ENCODE measurements at regions not wholly inside any gene's neighbourhood (a gene's known extent, or its start where the extent isn't known, plus 50 kb on each side); places are given as distances from the start of the nearest gene placed in this dataset.

GRCh38 chr20:39253051-39253755 is 291.1 kb downstream of the DHX35 start:
- no peaks in the 10 kb centered on the region for H3K9me3 ChIP-seq (ENCODE audit: control insufficient read depth, insufficient read depth, low read length)
- H3K27me3 ChIP-seq (ENCODE audit: control insufficient read depth, insufficient read depth, low read length) = peaks cover 3% of the 10 kb centered on the region
- peaks cover 6% of the 10 kb centered on the region for H3K4me1 ChIP-seq (ENCODE audit: control insufficient read depth, insufficient read depth, low read length)
- H3K4me3 ChIP-seq (ENCODE audit: low read depth, low read length) = no peak overlapping the region
- 33% methylated on average over 1 of the region's 9 CpGs for WGBS (ENCODE audit: insufficient coverage)
- H3K36me3 ChIP-seq (ENCODE audit: control insufficient read depth, insufficient read depth, low read length) = no peaks in the 10 kb centered on the region
- DNase-seq (ENCODE audit: low read depth in 4 of 6, low spot score in 6 of 6) = peak in 2 of 6 donors; percentile 24 to 55
- no peak overlapping the region for H3K27ac ChIP-seq (ENCODE audit: low read depth, low read length)

DNA sequence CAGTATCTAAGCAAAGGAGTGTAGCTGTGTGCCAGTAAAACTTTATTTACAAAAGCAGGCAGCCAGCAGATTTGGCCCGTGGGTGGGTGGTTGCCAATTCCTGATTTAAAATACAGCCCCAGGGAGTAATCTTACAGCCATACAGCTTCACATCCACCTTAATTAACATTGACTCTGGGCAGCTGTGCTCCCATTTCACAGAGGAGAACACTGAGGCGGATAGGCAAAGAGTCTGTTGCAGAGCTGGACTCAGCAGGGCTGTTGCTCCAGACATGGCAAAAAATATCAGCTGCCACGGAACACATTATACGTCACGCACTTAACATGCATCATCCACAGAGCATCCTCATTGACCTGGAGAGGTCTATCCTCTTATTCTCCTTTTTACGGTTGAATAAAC is 289.9 kb downstream of the DHX35 start:
- Histone ChIP-seq H3K27me3 (ENCODE audit: control insufficient read depth, insufficient read depth, low read length) (peaks cover 3% of the 10 kb centered on the region), H3K4me1 (ENCODE audit: control insufficient read depth, insufficient read depth, low read length) (peaks cover 9% of the 10 kb centered on the region), H3K27ac (ENCODE audit: low read depth, low read length) (no peak overlapping the region), H3K9me3 (ENCODE audit: control insufficient read depth, insufficient read depth, low read length) (no peaks in the 10 kb centered on the region), H3K36me3 (ENCODE audit: control insufficient read depth, insufficient read depth, low read length) (no peaks in the 10 kb centered on the region), H3K4me3 (ENCODE audit: low read depth, low read length) (no peak overlapping the region)
- WGBS (ENCODE audit: insufficient coverage) = 79% methylated on average over 4 of the region's 6 CpGs
- DNase-seq (ENCODE audit: low read depth in 4 of 6, low spot score in 6 of 6) = no peak

DNA sequence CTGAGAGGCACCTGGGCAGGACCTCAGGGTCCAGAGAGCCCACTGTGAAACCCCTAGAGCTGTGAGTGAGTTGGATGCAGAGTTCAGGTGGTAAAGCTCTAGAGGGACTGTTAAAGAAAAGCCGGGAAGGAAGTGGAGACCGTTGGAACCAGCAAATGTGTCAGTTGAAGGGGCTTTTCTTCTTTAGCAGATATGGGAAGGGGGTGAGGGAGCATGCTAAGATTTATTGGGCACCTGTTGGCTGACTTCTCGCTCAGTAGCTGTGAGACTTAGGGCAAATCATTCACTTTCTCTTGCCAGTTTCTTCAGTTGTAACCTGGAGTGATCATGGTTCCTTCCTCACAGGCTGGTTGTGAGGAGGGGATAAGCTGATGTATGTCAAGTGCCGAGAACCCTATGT is 287.7 kb downstream of the DHX35 start:
- Histone ChIP-seq H3K4me3 (ENCODE audit: low read depth, low read length) (no peak overlapping the region), H3K27ac (ENCODE audit: low read depth, low read length) (no peak overlapping the region), H3K27me3 (ENCODE audit: control insufficient read depth, insufficient read depth, low read length) (peaks cover 8% of the 10 kb centered on the region), H3K9me3 (ENCODE audit: control insufficient read depth, insufficient read depth, low read length) (no peaks in the 10 kb centered on the region), H3K36me3 (ENCODE audit: control insufficient read depth, insufficient read depth, low read length) (no peaks in the 10 kb centered on the region), H3K4me1 (ENCODE audit: control insufficient read depth, insufficient read depth, low read length) (peaks cover 9% of the 10 kb centered on the region)
- WGBS (ENCODE audit: insufficient coverage) = 64% methylated on average over 3 of the region's 4 CpGs
- DNase-seq (ENCODE audit: low read depth in 4 of 6, low spot score in 6 of 6) = no peak

- H3K4me1 ChIP-seq (ENCODE audit: control insufficient read depth, insufficient read depth, low read length) = peaks cover 9% of the 10 kb centered on the region
Measured at GRCh38 chr20:39248862-39249485, 286.8 kb downstream of the DHX35 start.

DNA sequence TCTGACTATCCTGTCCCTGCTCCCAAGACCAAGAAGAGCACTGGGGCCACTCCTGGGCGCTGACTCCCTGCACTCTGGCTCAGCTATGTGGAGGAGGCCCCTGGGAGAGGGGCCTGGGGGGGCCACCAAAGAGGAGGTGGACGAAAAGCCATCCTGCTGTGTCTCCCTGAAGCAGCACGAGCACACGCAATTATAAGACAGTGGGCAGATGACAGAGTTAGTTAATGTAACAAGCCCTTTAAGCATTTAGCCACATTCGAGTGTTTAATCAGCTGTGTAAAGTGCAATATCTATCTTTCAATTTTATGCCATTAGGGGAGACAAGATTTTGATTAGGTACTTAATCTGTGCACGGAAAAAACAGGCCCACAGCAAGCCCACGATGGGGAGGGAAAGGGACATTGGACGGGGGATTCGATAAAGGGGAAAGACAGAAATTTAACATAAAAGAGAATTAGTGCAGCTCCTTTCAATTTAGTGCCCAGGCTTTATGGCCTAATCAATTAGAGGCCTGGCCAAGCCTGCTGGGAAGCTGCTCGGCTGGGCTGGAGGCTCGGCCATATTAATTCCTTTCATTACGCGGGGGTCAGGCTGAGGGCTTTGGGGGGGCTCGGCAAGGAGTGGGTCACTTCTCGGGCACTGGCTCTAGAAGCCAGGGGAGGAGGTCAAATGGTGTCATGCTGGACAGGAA is 286.2 kb downstream of the DHX35 start:
- H3K4me3 ChIP-seq (ENCODE audit: low read depth, low read length) = no peak overlapping the region
- WGBS (ENCODE audit: insufficient coverage) = 40% methylated on average over 12 of the region's 15 CpGs
- H3K9me3 ChIP-seq (ENCODE audit: control insufficient read depth, insufficient read depth, low read length) = no peaks in the 10 kb centered on the region
- peaks cover 5% of the 10 kb centered on the region for H3K4me1 ChIP-seq (ENCODE audit: control insufficient read depth, insufficient read depth, low read length)
- H3K36me3 ChIP-seq (ENCODE audit: control insufficient read depth, insufficient read depth, low read length) = no peaks in the 10 kb centered on the region
- H3K27me3 ChIP-seq (ENCODE audit: control insufficient read depth, insufficient read depth, low read length) = peaks cover 5% of the 10 kb centered on the region
- peak in 1 of 6 donors; percentile 83 for DNase-seq (ENCODE audit: low read depth in 4 of 6, low spot score in 6 of 6)
- no peak overlapping the region for H3K27ac ChIP-seq (ENCODE audit: low read depth, low read length)

More at GRCh38 chr20:39248862-39249485, 286.8 kb downstream of the DHX35 start:
- peaks cover 5% of the 10 kb centered on the region for H3K27me3 ChIP-seq (ENCODE audit: control insufficient read depth, insufficient read depth, low read length)
- H3K36me3 ChIP-seq (ENCODE audit: control insufficient read depth, insufficient read depth, low read length) = no peaks in the 10 kb centered on the region
- no peaks in the 10 kb centered on the region for H3K9me3 ChIP-seq (ENCODE audit: control insufficient read depth, insufficient read depth, low read length)
- H3K4me3 ChIP-seq (ENCODE audit: low read depth, low read length) = no peak overlapping the region
- DNase-seq (ENCODE audit: low read depth in 4 of 6, low spot score in 6 of 6) = no peak
- no peak overlapping the region for H3K27ac ChIP-seq (ENCODE audit: low read depth, low read length)

DNA sequence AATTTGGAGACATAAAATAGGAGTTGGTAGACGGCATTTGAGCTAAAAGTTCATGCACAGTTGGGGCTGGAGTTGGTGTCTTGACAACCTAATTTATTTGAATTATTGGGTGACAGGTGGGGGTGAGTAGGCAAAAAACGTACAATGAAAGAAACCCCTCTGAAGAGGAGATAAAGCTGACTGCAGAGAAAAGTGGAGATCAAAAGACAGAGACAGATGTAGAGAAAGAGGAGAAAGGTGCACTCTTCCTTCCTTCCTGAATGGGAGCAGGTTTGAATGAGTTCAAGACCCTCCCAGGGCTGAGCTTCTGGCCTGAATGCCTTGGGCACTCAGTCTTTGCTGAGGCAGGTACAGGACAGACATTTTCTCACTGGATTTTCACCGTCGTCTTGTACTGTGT is 284.3 kb downstream of the DHX35 start:
- no peaks in the 10 kb centered on the region for H3K9me3 ChIP-seq (ENCODE audit: control insufficient read depth, insufficient read depth, low read length)
- WGBS (ENCODE audit: insufficient coverage) = 91% methylated on average over 4 of the region's 4 CpGs
- H3K36me3 ChIP-seq (ENCODE audit: control insufficient read depth, insufficient read depth, low read length) = no peaks in the 10 kb centered on the region
- DNase-seq (ENCODE audit: low read depth in 4 of 6, low spot score in 6 of 6) = no peak
- no peak overlapping the region for H3K27ac ChIP-seq (ENCODE audit: low read depth, low read length)
- peaks cover 3% of the 10 kb centered on the region for H3K4me1 ChIP-seq (ENCODE audit: control insufficient read depth, insufficient read depth, low read length)
- no peak overlapping the region for H3K4me3 ChIP-seq (ENCODE audit: low read depth, low read length)
- H3K27me3 ChIP-seq (ENCODE audit: control insufficient read depth, insufficient read depth, low read length) = peaks cover 5% of the 10 kb centered on the region

DNA sequence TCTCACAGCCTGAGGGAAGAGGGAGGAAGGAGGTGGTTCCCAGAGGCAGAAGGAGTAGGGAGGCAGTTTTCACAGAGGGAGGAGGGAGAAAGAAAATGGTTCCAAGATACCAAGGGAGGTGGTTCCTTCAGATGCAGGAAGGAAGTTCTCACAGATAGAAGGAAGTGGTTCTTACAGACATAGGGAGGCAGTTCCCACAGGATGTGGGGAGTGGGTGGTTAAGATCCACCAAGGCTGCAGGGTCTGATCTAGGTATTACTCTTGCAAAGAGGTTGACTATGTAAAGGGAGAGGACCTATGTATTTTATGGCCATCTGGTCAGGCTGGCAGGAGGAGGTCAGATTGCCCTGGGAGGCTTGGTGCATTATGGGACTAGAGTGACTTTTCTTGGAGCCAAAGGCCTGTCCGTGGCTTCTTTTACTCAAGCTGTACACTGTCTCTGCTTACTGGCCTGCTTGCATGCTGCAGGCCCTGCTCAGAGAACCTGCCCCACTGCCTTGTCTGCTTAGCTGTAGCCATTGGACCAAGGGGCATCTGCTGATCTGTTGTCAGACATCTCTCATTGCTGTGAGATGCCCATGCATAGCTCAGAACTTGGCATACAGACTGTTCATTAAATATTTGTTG is 283.7 kb downstream of the DHX35 start:
- Histone ChIP-seq H3K36me3 (ENCODE audit: control insufficient read depth, insufficient read depth, low read length) (no peaks in the 10 kb centered on the region), H3K27me3 (ENCODE audit: control insufficient read depth, insufficient read depth, low read length) (peaks cover 5% of the 10 kb centered on the region), H3K9me3 (ENCODE audit: control insufficient read depth, insufficient read depth, low read length) (no peaks in the 10 kb centered on the region), H3K27ac (ENCODE audit: low read depth, low read length) (no peak overlapping the region), H3K4me3 (ENCODE audit: low read depth, low read length) (no peak overlapping the region), H3K4me1 (ENCODE audit: control insufficient read depth, insufficient read depth, low read length) (peaks cover 3% of the 10 kb centered on the region)
- DNase-seq (ENCODE audit: low read depth in 4 of 6, low spot score in 6 of 6) = no peak
- WGBS (ENCODE audit: insufficient coverage) = 75% methylated on average over 1 of the region's 1 CpG

GRCh38 chr20:39243962-39244361 is 281.8 kb downstream of the DHX35 start:
- Histone ChIP-seq H3K4me3 (ENCODE audit: low read depth, low read length) (no peak overlapping the region), H3K27ac (ENCODE audit: low read depth, low read length) (no peak overlapping the region), H3K4me1 (ENCODE audit: control insufficient read depth, insufficient read depth, low read length) (peaks cover 3% of the 10 kb centered on the region), H3K9me3 (ENCODE audit: control insufficient read depth, insufficient read depth, low read length) (no peaks in the 10 kb centered on the region), H3K27me3 (ENCODE audit: control insufficient read depth, insufficient read depth, low read length) (peaks cover 5% of the 10 kb centered on the region), H3K36me3 (ENCODE audit: control insufficient read depth, insufficient read depth, low read length) (no peaks in the 10 kb centered on the region)
- 89% methylated on average over 1 of the region's 1 CpG for WGBS (ENCODE audit: insufficient coverage)
- DNase-seq (ENCODE audit: low read depth in 4 of 6, low spot score in 6 of 6) = no peak

GRCh38 chr20:39242614-39243013 is 280.5 kb downstream of the DHX35 start:
- no peak overlapping the region for H3K4me3 ChIP-seq (ENCODE audit: low read depth, low read length)
- no peaks in the 10 kb centered on the region for H3K9me3 ChIP-seq (ENCODE audit: control insufficient read depth, insufficient read depth, low read length)
- DNase-seq (ENCODE audit: low read depth in 4 of 6, low spot score in 6 of 6) = no peak
- H3K27ac ChIP-seq (ENCODE audit: low read depth, low read length) = no peak overlapping the region
- peaks cover 5% of the 10 kb centered on the region for H3K27me3 ChIP-seq (ENCODE audit: control insufficient read depth, insufficient read depth, low read length)
- no peaks in the 10 kb centered on the region for H3K4me1 ChIP-seq (ENCODE audit: control insufficient read depth, insufficient read depth, low read length)
- no peaks in the 10 kb centered on the region for H3K36me3 ChIP-seq (ENCODE audit: control insufficient read depth, insufficient read depth, low read length)
